GM12878 (cell line): ENCODE measurements at regions not wholly inside any gene's neighbourhood (a gene's known extent, or its start where the extent isn't known, plus 50 kb on each side); places are given as distances from the start of the nearest gene placed in this dataset.

Source experiments
- ATAC-seq: fragments of 200-7000 bp; cut with Tn5 transposase; 3 replicates; pipeline ENCODE4 v1.9.1; 2020; ENCODE audit warnings: mild to moderate bottlenecking, moderate library complexity
- BruUV-seq: library from RNA; stranded (reverse); fragments of 400-500 nt; replicated peaks from 2 replicates; lab custom pipeline; 2021; lab: Mats Ljungman, UMichigan
- CTCF ChIA-PET: fragments of 300-600 bp; sonication (Branson Sonifier 250); formaldehyde crosslinking; extraction: SDS; loops from one replicate; lab custom pipeline; 2021; ENCODE audit warnings: inconsistent platforms; lab: Yijun Ruan, JAX
- POLR2A ChIA-PET: fragments of 350-600 bp; formaldehyde crosslinking; extraction: SDS; loops from one replicate; lab custom pipeline; 2021; ENCODE audit warnings: inconsistent platforms; lab: Charles Lee
- RAD21 ChIA-PET: fragments of 300-600 bp; sonication (Branson Sonifier 250); formaldehyde crosslinking; loops from one replicate; lab custom pipeline; 2023; ENCODE audit warnings: antibody characterized with exemption; ENCODE audit not compliant: unreplicated experiment; lab: Charles Lee
- SMC1A ChIA-PET: fragments of 300-600 bp; sonication (Branson Sonifier 250); formaldehyde crosslinking; loops from one replicate; lab custom pipeline; 2023; ENCODE audit not compliant: unreplicated experiment, uncharacterized antibody; lab: Charles Lee
- DNase-seq: peaks from one replicate; pipeline ENCODE4 v3.0.0-alpha.2; 2011; ENCODE audit warnings: low read depth, low spot score
- FAIRE-seq: peaks from 3 replicates; lab custom pipeline; 2011; peaks lifted over from hg19 to GRCh38; lab: Jason Lieb, UNC
- H2AFZ ChIP-seq: 2 replicates; pipeline ENCODE4 v1.6.0; 2011; ENCODE audit warnings: low read depth, low read length, control low read depth; ENCODE audit not compliant: control insufficient read depth
- H3K27ac ChIP-seq: 2 replicates; pipeline ENCODE4 v1.5.1; 2011; ENCODE audit warnings: control low read depth; ENCODE audit not compliant: control insufficient read depth, insufficient read depth
- H3K27me3 ChIP-seq, 2 experiments: replicated peaks in 1 of 2; 2 replicates each; pipeline versions ENCODE4 v1.6.0 to v1.6.1; 2011; ENCODE audit warnings: low read length in 1 of 2; ENCODE audit not compliant: control insufficient read depth in 2 of 2, insufficient read depth in 2 of 2
- H3K36me3 ChIP-seq, 2 experiments: 2 replicates each; pipeline ENCODE4 v1.5.1; 2011; ENCODE audit warnings: low read length in 1 of 2; ENCODE audit not compliant: control insufficient read depth in 2 of 2, insufficient read depth in 2 of 2
- H3K4me1 ChIP-seq: 2 replicates; pipeline ENCODE4 v1.6.1; 2011; ENCODE audit warnings: mild to moderate bottlenecking, low read length, moderate library complexity, mixed read lengths; ENCODE audit not compliant: control insufficient read depth, insufficient read depth
- H3K4me2 ChIP-seq: 2 replicates; pipeline ENCODE4 v1.6.0; 2011; ENCODE audit warnings: control low read depth; ENCODE audit not compliant: control insufficient read depth, insufficient read depth
- H3K4me3 ChIP-seq: fragments of 200-600 bp; sonication (generic); 2 replicates; pipeline ENCODE4 v1.5.1; 2016
- H3K79me2 ChIP-seq: 2 replicates; pipeline ENCODE4 v1.6.0; 2011; ENCODE audit warnings: low read length; ENCODE audit not compliant: control insufficient read depth, insufficient read depth
- H3K9ac ChIP-seq: 2 replicates; pipeline ENCODE4 v1.8.0; 2011; ENCODE audit warnings: low read length, control low read depth, mixed read lengths; ENCODE audit not compliant: control insufficient read depth, insufficient read depth
- H3K9me3 ChIP-seq: replicated peaks from 3 replicates; pipeline ENCODE4 v1.5.1; 2011; ENCODE audit warnings: mild to moderate bottlenecking, low read length; ENCODE audit not compliant: control insufficient read depth, insufficient read depth
- H4K20me1 ChIP-seq: 2 replicates; pipeline ENCODE4 v1.6.0; 2011; ENCODE audit not compliant: control insufficient read depth, insufficient read depth
- ATF3 ChIP-seq: IDR thresholded peaks from 2 replicates; pipeline ENCODE4 v1.6.1; 2011; ENCODE audit warnings: low read depth, mild to moderate bottlenecking, low read length, moderate library complexity, borderline replicate concordance; ENCODE audit errors: extremely low read depth
- BRCA1 ChIP-seq: IDR thresholded peaks from 2 replicates; pipeline ENCODE4 v1.6.1; 2011; ENCODE audit warnings: low read depth, low read length, improper control_type of control experiment
- IRF3 ChIP-seq: fragments of 450-650 bp; IDR thresholded peaks from 2 replicates; pipeline ENCODE4 v1.6.1; 2014; ENCODE audit warnings: mild to moderate bottlenecking
- MLLT1 ChIP-seq: fragments of 450-650 bp; IDR thresholded peaks from 2 replicates; pipeline ENCODE4 v1.6.1; 2016; ENCODE audit warnings: mild to moderate bottlenecking
- MTA2 ChIP-seq: fragments of 450-650 bp; IDR thresholded peaks from 2 replicates; pipeline ENCODE4 v1.6.1; 2016; ENCODE audit warnings: low read depth, mild to moderate bottlenecking, moderate library complexity
- MTA3 ChIP-seq: IDR thresholded peaks from 2 replicates; pipeline ENCODE4 v1.6.1; 2012; ENCODE audit warnings: low read length, inconsistent platforms, borderline replicate concordance
- NFIC ChIP-seq: IDR thresholded peaks from 2 replicates; pipeline ENCODE4 v1.6.1; 2012; ENCODE audit warnings: low read depth, mild to moderate bottlenecking, inconsistent platforms, low read length, moderate library complexity
- NFYA ChIP-seq: IDR thresholded peaks from 2 replicates; pipeline ENCODE4 v1.6.1; 2011; ENCODE audit warnings: low read depth, mild to moderate bottlenecking, low read length, improper control_type of control experiment, borderline replicate concordance
- NRF1 ChIP-seq: conservative IDR thresholded peaks from 2 replicates; pipeline ENCODE4 v1.6.1; 2011; ENCODE audit warnings: mild to moderate bottlenecking, low read depth, low read length, improper control_type of control experiment
- PML ChIP-seq: IDR thresholded peaks from 2 replicates; pipeline ENCODE4 v1.6.1; 2012; ENCODE audit warnings: low read length, inconsistent platforms
- POU2F2 ChIP-seq: IDR thresholded peaks from 3 replicates; pipeline ENCODE4 v1.6.1; 2011; ENCODE audit warnings: low read depth, mild to moderate bottlenecking, low read length, borderline replicate concordance
- SKIL ChIP-seq: fragments of 450-650 bp; IDR thresholded peaks from 2 replicates; pipeline ENCODE4 v1.6.1; 2017; ENCODE audit warnings: mild to moderate bottlenecking, low read depth, inconsistent platforms; ENCODE audit not compliant: poor library complexity, severe bottlenecking
- SREBF2 ChIP-seq: IDR thresholded peaks from 2 replicates; pipeline ENCODE4 v1.6.1; 2012; ENCODE audit warnings: mild to moderate bottlenecking, low read length
- YBX1 ChIP-seq: fragments of 450-650 bp; IDR thresholded peaks from 2 replicates; pipeline ENCODE4 v1.6.1; 2016; ENCODE audit warnings: antibody characterized with exemption
- YY1 ChIP-seq: IDR thresholded peaks from 2 replicates; pipeline ENCODE4 v1.6.1; 2011; ENCODE audit warnings: low read depth, mild to moderate bottlenecking, low read length
- ZBTB11 ChIP-seq: fragments of 450-650 bp; formaldehyde crosslinking; IDR thresholded peaks from 2 replicates; pipeline ENCODE4 v1.5.0; 2022; ENCODE audit warnings: mild to moderate bottlenecking, missing genetic modification characterization
- ZNF274 ChIP-seq: IDR thresholded peaks from one replicate; pipeline ENCODE4 v1.8.0; 2011; ENCODE audit not compliant: insufficient read length, insufficient read depth
- ZNF384 ChIP-seq: IDR thresholded peaks from 2 replicates; pipeline ENCODE4 v1.6.1; 2012; ENCODE audit warnings: low read depth, mild to moderate bottlenecking, low read length, improper control_type of control experiment, borderline replicate concordance
- WGBS: methylation state at CpG from one replicate; pipeline ENCODE4 v1.1.6; 2016; ENCODE audit warnings: low lambda C conversion rate; ENCODE audit not compliant: insufficient replicate concordance, insufficient coverage; ENCODE audit errors: missing lambda C conversion rate; 5-methylcytosine and 5-hydroxymethylcytosine counted together
- in situ Hi-C: fragments of 300-500 bp; cut with MboI; formaldehyde crosslinking; loops from 9 replicates; pipeline ENCODE4 v1.14.3; 2018; ENCODE audit warnings: mixed read lengths
- intact Hi-C: fragments of 100-400 bp; cut with micrococcal nuclease; formaldehyde crosslinking; loops from one replicate; pipeline ENCODE4 v1.14.2; 2022; ENCODE audit not compliant: unreplicated experiment

- no TSS peak for BruUV-seq
- CTCF ChIA-PET, result no interaction called here
- 29% methylated on average over 4 of the region's 4 CpGs for WGBS
- SMC1A ChIA-PET, result no interaction called here
- in situ Hi-C loops, result no loop called here
- no peaks in the 10 kb centered on the region for H4K20me1 ChIP-seq
- POLR2A ChIA-PET, result no interaction called here
- H3K36me3 ChIP-seq, result no peaks in the 10 kb centered on the region
- 0 out of 4 replicates have a peak, but pooled peaks cover 0 to 2% of the 10 kb centered on the region in 2 experiments for H3K27me3 ChIP-seq
- H3K4me1 ChIP-seq, result no peaks in the 10 kb centered on the region
- no peaks in the 10 kb centered on the region for H3K79me2 ChIP-seq
- DNase-seq, result no peak
- no peak overlapping the region for H3K4me2 ChIP-seq
- no peak overlapping the region for H2AFZ ChIP-seq
- H3K4me3 ChIP-seq, result no peak overlapping the region
- intact Hi-C loops, result no loop called here
- FAIRE-seq, result no peak
- ATAC-seq, result no peak
- RAD21 ChIA-PET, result no interaction called here
- no peaks in the 10 kb centered on the region for H3K9me3 ChIP-seq
- H3K9ac ChIP-seq, result no peak overlapping the region
- H3K27ac ChIP-seq, result no peak overlapping the region
- TF ChIP-seq POU2F2, result no peak
- TF ChIP-seq MTA3, result no peak
- no peak for TF ChIP-seq ATF3
- TF ChIP-seq NFYA, result no peak
- TF ChIP-seq ZNF274, result no peak
- no peak for TF ChIP-seq BRCA1
- no peak for TF ChIP-seq SREBF2
- TF ChIP-seq NRF1, result no peak
- no peak for TF ChIP-seq IRF3
- no peak for TF ChIP-seq PML
- no peak for TF ChIP-seq ZNF384
- TF ChIP-seq ZBTB11 (CRISPR knock-in tag), result no peak
- no peak for TF ChIP-seq NFIC
- TF ChIP-seq YBX1, result no peak
- no peak for TF ChIP-seq MTA2
- no peak for TF ChIP-seq YY1
- no peak for TF ChIP-seq SKIL
- TF ChIP-seq MLLT1, result no peak
Measured at GRCh38 chr10:44830022-44830421, 81.1 kb upstream of the TMEM72 start.
